NAMALWA (cell line): ENCODE measurements at regions not wholly inside any gene's neighbourhood (a gene's known extent, or its start where the extent isn't known, plus 50 kb on each side); places are given as distances from the start of the nearest gene placed in this dataset.
"Not testable (repeated sequence)": the region's sequence is repeated elsewhere in the genome, so short reads cannot be mapped to it uniquely, and the experiment has no call there.

Source experiments
- DNase-seq: peaks from one replicate; pipeline ENCODE4 v3.0.0-alpha.2; 2015; ENCODE audit warnings: low spot score

- DNase-seq, result no peak
These were observed 70.1 kb downstream of the ZNF330 start for GRCh38 chr4:141290771-141291170.

- DNase-seq, result no peak
These were observed 73.6 kb downstream of the ZNF330 start for GRCh38 chr4:141294306-141294705.

- no peak for DNase-seq
These were observed 80.5 kb downstream of the ZNF330 start for GRCh38 chr4:141301216-141301615.

GRCh38 chr4:141302924-141303323, 82.2 kb downstream of the ZNF330 start:
- DNase-seq, result no peak

GRCh38 chr4:141304346-141304745, 83.7 kb downstream of the ZNF330 start:
- no peak for DNase-seq

- DNase-seq, result no peak
These were observed 85.6 kb downstream of the ZNF330 start for GRCh38 chr4:141306331-141306730.

GRCh38 chr4:141307241-141307689, 86.6 kb downstream of the ZNF330 start:
- DNase-seq, result peak; percentile 76

GRCh38 chr4:141309874-141310273, 89.2 kb downstream of the ZNF330 start:
- no peak for DNase-seq

- no peak for DNase-seq
These were observed 90.8 kb downstream of the ZNF330 start for GRCh38 chr4:141311246-141312204.

GRCh38 chr4:141314627-141315026, 93.9 kb downstream of the ZNF330 start:
- DNase-seq, result no peak

- no peak for DNase-seq
These were observed 108.0 kb downstream of the ZNF330 start for GRCh38 chr4:141328560-141329173.

- DNase-seq, result no peak
These were observed 108.5 kb downstream of the ZNF330 start for GRCh38 chr4:141329174-141329569.

- DNase-seq, result no peak
These were observed 109.9 kb downstream of the ZNF330 start for GRCh38 chr4:141330616-141331015.

- no peak for DNase-seq
These were observed 111.1 kb downstream of the ZNF330 start for GRCh38 chr4:141331534-141332358.

GRCh38 chr4:141332359-141333181, 111.9 kb downstream of the ZNF330 start:
- not testable (repeated sequence) for DNase-seq

- not testable (repeated sequence) for DNase-seq
These were observed 112.9 kb downstream of the ZNF330 start for GRCh38 chr4:141333456-141334230.

- no peak for DNase-seq
These were observed 114.5 kb downstream of the ZNF330 start for GRCh38 chr4:141335166-141335565.

- DNase-seq, result no peak
These were observed 117.5 kb downstream of the ZNF330 start for GRCh38 chr4:141338238-141338637.

GRCh38 chr4:141339391-141339790, 118.7 kb downstream of the ZNF330 start:
- no peak for DNase-seq

- DNase-seq, result no peak
These were observed 119.3 kb downstream of the ZNF330 start for GRCh38 chr4:141339966-141340365.

- DNase-seq, result no peak
These were observed 119.8 kb downstream of the ZNF330 start for GRCh38 chr4:141340458-141340857.
